ENCODE measurements at regions not wholly inside any gene's neighbourhood (a gene's known extent, or its start where the extent isn't known, plus 50 kb on each side); places are given as distances from the start of the nearest gene placed in this dataset.

DNA sequence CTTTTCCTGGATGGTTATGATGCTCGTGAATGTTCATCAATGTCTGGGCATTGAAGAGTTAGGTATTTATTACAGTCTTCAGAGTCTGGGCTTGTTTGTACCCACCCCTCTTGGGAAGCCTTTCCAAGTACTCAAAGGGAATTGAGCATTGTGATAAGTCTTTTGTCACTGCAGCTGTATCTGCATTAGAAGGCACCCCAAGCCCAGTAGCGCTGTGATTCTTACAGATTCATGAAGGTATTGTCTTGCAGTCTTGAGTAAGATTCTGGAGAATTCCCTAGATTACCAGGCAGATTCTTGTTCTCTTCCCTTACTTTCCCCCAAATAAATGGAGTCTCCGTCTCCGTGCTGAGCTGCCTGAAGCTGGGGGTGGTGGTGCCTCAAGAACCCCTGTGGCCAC is 173.4 kb upstream of the HUWE1 start:
- H3K79me1 ChIP-seq (ENCODE audit: insufficient read depth, low read depth, low read length, poor library complexity, severe bottlenecking): no peaks in the 10 kb centered on the region
- WGBS (ENCODE audit: extremely low coverage, insufficient read length, low lambda C conversion rate): no CpG with 5 or more reads among the region's 4 CpGs
- H3K18ac ChIP-seq (ENCODE audit: insufficient read length, low read depth, low read length): peak overlapping the region; percentile 48
- H3K79me2 ChIP-seq (ENCODE audit: insufficient read depth, low read length): no peaks in the 10 kb centered on the region
- H4K5ac ChIP-seq (ENCODE audit: insufficient read length, low read depth, low read length): no peak overlapping the region
- H3K27ac ChIP-seq (ENCODE audit: insufficient read length, low read depth, low read length): no peak overlapping the region
- peaks cover 78 to 91% of the 10 kb centered on the region in 2 experiments for H3K9me3 Mint-ChIP-seq
- no peak overlapping the region for H3K9ac ChIP-seq (ENCODE audit: extremely low read depth, insufficient read length, low read length)
- H2AFZ ChIP-seq (ENCODE audit: low read length): no peak overlapping the region
- H3K9me3 ChIP-seq (ENCODE audit: control insufficient read depth, low read depth, low read length): peaks cover 18% of the 10 kb centered on the region
- no peaks in the 10 kb centered on the region for H3K27me3 ChIP-seq (ENCODE audit: insufficient read depth, low read length)
- H3K27me3 Mint-ChIP-seq (ENCODE audit: low read depth): peaks cover 3% of the 10 kb centered on the region
- DNase-seq: no peak
- H4K8ac ChIP-seq (replicated peaks; ENCODE audit: insufficient read length, low read depth, low read length): no peak overlapping the region
- H3K4me1 ChIP-seq (ENCODE audit: insufficient read depth, low read length): no peaks in the 10 kb centered on the region
- peaks cover 4 to 7% (median 5%) of the 10 kb centered on the region in 3 experiments; a peak in 6 of 7 replicates for H3K36me3 Mint-ChIP-seq (ENCODE audit: insufficient read depth in 1 of 3, low read depth in 3 of 3)
- no peak overlapping the region for H2BK5ac ChIP-seq (ENCODE audit: insufficient read length, low read length)
- no peak overlapping the region for H3T11ph ChIP-seq (ENCODE audit: low read length)
- TF ChIP-seq, protein P1, sequence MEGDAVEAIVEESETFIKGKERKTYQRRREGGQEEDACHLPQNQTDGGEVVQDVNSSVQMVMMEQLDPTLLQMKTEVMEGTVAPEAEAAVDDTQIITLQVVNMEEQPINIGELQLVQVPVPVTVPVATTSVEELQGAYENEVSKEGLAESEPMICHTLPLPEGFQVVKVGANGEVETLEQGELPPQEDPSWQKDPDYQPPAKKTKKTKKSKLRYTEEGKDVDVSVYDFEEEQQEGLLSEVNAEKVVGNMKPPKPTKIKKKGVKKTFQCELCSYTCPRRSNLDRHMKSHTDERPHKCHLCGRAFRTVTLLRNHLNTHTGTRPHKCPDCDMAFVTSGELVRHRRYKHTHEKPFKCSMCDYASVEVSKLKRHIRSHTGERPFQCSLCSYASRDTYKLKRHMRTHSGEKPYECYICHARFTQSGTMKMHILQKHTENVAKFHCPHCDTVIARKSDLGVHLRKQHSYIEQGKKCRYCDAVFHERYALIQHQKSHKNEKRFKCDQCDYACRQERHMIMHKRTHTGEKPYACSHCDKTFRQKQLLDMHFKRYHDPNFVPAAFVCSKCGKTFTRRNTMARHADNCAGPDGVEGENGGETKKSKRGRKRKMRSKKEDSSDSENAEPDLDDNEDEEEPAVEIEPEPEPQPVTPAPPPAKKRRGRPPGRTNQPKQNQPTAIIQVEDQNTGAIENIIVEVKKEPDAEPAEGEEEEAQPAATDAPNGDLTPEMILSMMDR (conservative IDR thresholded peaks at IDR 0.05): no peak
- no peak overlapping the region for H3K14ac ChIP-seq (ENCODE audit: insufficient read depth, low read length)
- H3K4me1 Mint-ChIP-seq: peaks cover 10 to 26% of the 10 kb centered on the region in 2 experiments
- H3K27ac Mint-ChIP-seq: peak overlapping the region; percentile 22 to 91 (median 63); a peak in 4 of 7 replicates
- no peak overlapping the region for H2AK5ac ChIP-seq (ENCODE audit: insufficient read length, low read length)
- H3K4me3 Mint-ChIP-seq: no peak overlapping the region; a peak in 1 of 5 replicates
- no peak overlapping the region for H2BK15ac ChIP-seq (ENCODE audit: low read depth, low read length)
- no peak overlapping the region for H3K23ac ChIP-seq (ENCODE audit: insufficient read length, low read depth, low read length)
- no peak overlapping the region for H3K56ac ChIP-seq (ENCODE audit: insufficient read length, low read depth, low read length)
- H2BK120ac ChIP-seq (ENCODE audit: low read depth, low read length, poor library complexity, severe bottlenecking): no peak overlapping the region
- no peaks in the 10 kb centered on the region for H4K20me1 ChIP-seq (ENCODE audit: control insufficient read depth, insufficient read depth, insufficient read length)
- no peak overlapping the region for H2BK12ac ChIP-seq (ENCODE audit: insufficient read length, low read depth, low read length)
- H3K4ac ChIP-seq (ENCODE audit: low read depth, low read length): no peak overlapping the region
- H3K23me2 ChIP-seq (ENCODE audit: insufficient read length, low read depth, low read length, poor library complexity, severe bottlenecking): no peaks in the 10 kb centered on the region
- H2BK20ac ChIP-seq (ENCODE audit: low read depth, low read length, poor library complexity, severe bottlenecking): no peak overlapping the region
- no peak overlapping the region for H4K91ac ChIP-seq (ENCODE audit: insufficient read length, low read depth, low read length)
- H3K4me2 ChIP-seq (ENCODE audit: insufficient read depth, insufficient read length, low read length): no peak overlapping the region
